GM21619 (cell line): ENCODE measurements at regions not wholly inside any gene's neighbourhood (a gene's known extent, or its start where the extent isn't known, plus 50 kb on each side); places are given as distances from the start of the nearest gene placed in this dataset.

ENCODE experiments used
- ATAC-seq: cut with Tn5 transposase; IDR thresholded peaks from one replicate; pipeline ENCODE4 v1.9.1; 2021; ENCODE audit not compliant: unreplicated experiment

GRCh38 chr9:118561051-118561450, 808.2 kb downstream of the BRINP1 start:
- no peak for ATAC-seq

- no peak for ATAC-seq
Measured at GRCh38 chr9:118563677-118564076, 805.6 kb downstream of the BRINP1 start.

GRCh38 chr9:118567861-118568260, 801.4 kb downstream of the BRINP1 start:
- ATAC-seq, result no peak

- ATAC-seq, result no peak
Measured at GRCh38 chr9:118568704-118569103, 800.5 kb downstream of the BRINP1 start.

- no peak for ATAC-seq
Measured at GRCh38 chr9:118569148-118569547, 800.1 kb downstream of the BRINP1 start.

GRCh38 chr9:118570066-118570465, 799.2 kb downstream of the BRINP1 start:
- no peak for ATAC-seq

GRCh38 chr9:118575341-118576070, 793.7 kb downstream of the BRINP1 start:
- ATAC-seq, result no peak

GRCh38 chr9:118577121-118577520, 792.1 kb downstream of the BRINP1 start:
- no peak for ATAC-seq

GRCh38 chr9:118578467-118578866, 790.8 kb downstream of the BRINP1 start:
- ATAC-seq, result no peak

- no peak for ATAC-seq
Measured at GRCh38 chr9:118583414-118583813, 785.8 kb downstream of the BRINP1 start.

- ATAC-seq, result no peak
Measured at GRCh38 chr9:118586978-118587377, 782.3 kb downstream of the BRINP1 start.

- ATAC-seq, result no peak
Measured at GRCh38 chr9:118594428-118594827, 774.8 kb downstream of the BRINP1 start.

GRCh38 chr9:118595719-118596305, 773.4 kb downstream of the BRINP1 start:
- no peak for ATAC-seq

- no peak for ATAC-seq
Measured at GRCh38 chr9:118596374-118597015, 772.7 kb downstream of the BRINP1 start.

GRCh38 chr9:118606668-118607067, 762.6 kb downstream of the BRINP1 start:
- no peak for ATAC-seq

GRCh38 chr9:118609355-118610044, 759.7 kb downstream of the BRINP1 start:
- ATAC-seq, result no peak

- no peak for ATAC-seq
Measured at GRCh38 chr9:118612201-118612600, 757.0 kb downstream of the BRINP1 start.

- ATAC-seq, result no peak
Measured at GRCh38 chr9:118613996-118614395, 755.2 kb downstream of the BRINP1 start.

- ATAC-seq, result no peak
Measured at GRCh38 chr9:118618084-118618483, 751.2 kb downstream of the BRINP1 start.

GRCh38 chr9:118618849-118619248, 750.4 kb downstream of the BRINP1 start:
- no peak for ATAC-seq

GRCh38 chr9:118624608-118625007, 744.6 kb downstream of the BRINP1 start:
- ATAC-seq, result no peak

GRCh38 chr9:118630079-118630478, 739.2 kb downstream of the BRINP1 start:
- no peak for ATAC-seq
